CD4-positive, alpha-beta T cell treated with Interleukin-12 subunit alpha and Interleukin-12 subunit beta, for 1 hour (primary cell): ENCODE measurements at regions not wholly inside any gene's neighbourhood (a gene's known extent, or its start where the extent isn't known, plus 50 kb on each side); places are given as distances from the start of the nearest gene placed in this dataset.

Experiments used
- DNase-seq: peaks from one replicate; pipeline ENCODE4 v3.0.0-alpha.2; 2020

- DNase-seq = no peak
Observed at GRCh38 chr14:89022274-89022673, 197.8 kb downstream of the TTC8 start.

- DNase-seq = no peak
Observed at GRCh38 chr14:89024691-89025090, 200.2 kb downstream of the TTC8 start.

DNA sequence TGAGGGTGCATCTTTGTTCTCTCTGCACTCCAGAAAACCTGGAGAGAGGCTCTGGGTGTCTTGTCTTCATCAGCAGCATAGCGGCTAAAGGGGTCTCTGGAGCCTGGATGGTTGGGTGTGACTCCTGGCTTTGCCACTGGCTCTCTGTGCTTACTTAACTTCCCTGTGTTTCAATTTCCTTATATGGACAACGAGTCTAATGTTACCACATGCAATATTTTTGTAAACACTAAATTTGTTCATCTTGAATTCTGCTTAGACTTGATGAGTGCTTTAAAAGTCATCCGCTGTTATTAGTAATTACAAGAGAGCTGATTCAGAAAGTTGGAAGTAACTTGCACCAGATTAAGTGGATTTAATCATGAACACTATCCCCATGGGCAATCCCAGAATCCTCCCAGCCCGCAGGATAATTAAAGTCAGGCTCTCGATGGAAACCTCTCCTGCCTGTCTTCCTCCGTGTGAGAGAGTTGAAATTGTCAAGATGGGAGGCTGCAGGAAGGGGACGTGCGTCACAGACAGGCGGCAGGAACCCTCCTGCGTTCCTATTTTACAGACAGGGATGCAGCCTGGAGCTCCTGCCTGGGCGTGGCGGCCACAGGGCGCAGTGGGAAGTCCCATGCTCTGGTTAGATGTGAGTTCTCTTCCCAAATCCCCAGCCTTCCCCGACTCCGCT lies 201.2 kb downstream of the TTC8 start:
- DNase-seq = no peak

- DNase-seq = peak; percentile 58
Observed at GRCh38 chr14:89027097-89027740, 202.8 kb downstream of the TTC8 start.

DNA sequence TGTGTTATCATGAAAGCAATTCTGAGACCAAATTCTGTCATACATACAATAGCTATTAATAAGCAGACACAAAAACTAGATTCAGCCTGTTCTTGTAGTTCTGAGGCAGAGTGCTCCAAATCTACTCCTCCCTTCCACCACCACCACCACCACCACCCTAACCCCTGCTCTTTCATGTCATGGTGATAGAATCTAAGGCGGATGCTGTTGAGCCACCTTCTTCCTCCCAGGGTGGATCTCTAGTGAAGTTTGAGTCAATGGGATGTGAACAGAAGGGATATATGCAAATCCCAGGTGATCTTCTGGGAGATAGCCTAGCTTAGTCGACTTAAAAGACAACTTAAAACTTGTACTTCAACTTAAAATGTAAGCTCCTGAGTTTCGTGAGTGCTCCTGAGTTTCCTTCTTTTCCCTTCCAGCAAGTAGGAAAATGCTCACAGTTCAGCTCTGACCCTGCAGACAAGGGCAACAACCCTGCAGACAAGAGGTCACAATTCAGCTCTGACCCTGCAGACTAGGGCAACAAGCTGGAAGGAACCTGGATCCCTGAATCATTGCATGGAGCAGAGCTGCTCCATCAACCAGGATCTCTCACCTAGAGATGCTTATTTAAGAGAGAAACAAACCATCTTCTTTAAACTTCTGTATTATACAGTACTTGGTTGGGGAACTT lies 204.1 kb downstream of the TTC8 start:
- no peak for DNase-seq

GRCh38 chr14:89029961-89030694 lies 205.7 kb downstream of the TTC8 start:
- no peak for DNase-seq

DNA sequence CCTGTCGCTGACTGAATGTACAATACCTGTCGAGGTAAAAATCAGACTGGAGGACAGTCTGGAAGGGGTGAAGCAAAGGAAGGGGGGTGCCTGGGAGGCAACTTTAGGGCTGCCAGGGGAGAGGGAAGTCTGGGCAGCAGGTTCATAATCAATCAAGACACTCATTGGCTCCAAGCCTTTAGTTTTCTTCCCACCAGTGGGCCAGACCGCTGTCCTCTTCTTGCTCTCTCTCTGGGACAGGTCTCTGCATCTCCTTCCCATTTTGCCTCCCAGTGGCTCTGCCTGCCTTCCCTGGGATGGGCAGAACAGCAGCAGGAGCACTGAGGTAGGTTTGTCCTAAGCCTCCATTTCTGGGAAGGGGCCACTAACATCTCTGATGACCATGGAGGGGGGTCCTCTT lies 206.5 kb downstream of the TTC8 start:
- DNase-seq = no peak

DNA sequence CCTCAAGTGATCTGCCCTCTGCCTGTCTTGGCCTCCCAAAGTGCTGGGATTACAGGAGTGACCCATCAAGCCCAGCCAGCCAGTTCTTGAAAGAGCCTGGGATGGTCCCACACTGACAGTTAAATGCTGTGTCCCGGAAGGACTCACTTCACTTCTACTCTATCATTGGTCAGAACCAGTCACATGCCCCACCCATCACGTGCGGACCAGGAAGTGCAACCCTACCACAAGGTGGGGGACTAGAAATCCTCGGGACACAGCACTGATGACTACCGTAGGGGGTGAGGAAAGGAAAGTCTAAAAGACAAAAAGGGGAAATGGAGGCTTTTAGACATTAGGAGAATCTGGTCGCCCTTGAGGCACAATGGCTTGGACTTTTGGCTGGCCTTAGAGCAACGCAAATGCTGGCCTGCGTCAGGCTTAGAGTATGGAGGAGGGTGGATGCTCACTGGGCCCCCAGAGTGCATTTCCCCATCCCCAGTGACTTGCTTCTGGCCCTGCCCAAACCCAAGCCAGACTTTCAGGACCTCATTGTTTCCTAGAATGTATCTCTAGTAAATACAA lies 207.7 kb downstream of the TTC8 start:
- DNase-seq = no peak

- DNase-seq = no peak
Observed at GRCh38 chr14:89033756-89034155, 209.3 kb downstream of the TTC8 start.

DNA sequence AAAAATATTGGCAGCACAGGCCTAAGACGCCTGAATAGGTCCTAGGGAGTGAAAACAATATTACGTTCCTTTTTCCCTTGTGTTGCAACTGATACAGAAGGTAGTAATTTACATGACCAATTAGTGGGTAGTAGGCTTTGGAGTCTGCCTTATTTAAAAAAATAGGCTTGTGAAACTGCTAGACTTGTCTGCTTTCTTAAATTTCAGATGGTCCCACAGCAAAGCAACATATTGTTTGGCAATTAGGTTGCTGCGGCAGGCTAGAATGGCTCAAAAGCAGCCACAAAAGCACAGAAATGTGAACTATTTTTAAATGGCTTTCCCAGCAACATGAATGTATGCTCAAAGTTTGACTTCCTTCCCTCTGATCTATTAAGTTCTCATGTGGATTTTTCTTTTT lies 211.9 kb downstream of the TTC8 start:
- DNase-seq = no peak

- no peak for DNase-seq
Observed at GRCh38 chr14:89037065-89037464, 212.6 kb downstream of the TTC8 start.

DNA sequence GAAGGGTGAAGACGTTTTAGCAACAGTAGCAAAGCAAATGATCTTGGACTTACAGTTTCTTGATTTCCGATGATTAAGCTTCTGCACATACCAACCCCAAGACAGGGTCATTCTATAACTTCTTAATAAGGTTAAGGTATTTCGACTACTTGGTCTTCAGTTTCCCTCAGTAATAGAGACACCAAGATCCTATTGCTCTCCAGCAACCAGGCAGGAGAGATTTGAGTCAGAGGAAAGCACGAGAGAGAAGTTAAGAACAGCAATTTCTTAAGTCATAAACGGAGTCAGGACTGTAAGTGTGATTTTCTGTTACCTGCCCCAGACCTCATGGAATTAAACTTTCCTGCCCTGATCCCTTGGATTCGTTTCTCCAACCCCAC lies 215.6 kb downstream of the TTC8 start:
- no peak for DNase-seq

DNA sequence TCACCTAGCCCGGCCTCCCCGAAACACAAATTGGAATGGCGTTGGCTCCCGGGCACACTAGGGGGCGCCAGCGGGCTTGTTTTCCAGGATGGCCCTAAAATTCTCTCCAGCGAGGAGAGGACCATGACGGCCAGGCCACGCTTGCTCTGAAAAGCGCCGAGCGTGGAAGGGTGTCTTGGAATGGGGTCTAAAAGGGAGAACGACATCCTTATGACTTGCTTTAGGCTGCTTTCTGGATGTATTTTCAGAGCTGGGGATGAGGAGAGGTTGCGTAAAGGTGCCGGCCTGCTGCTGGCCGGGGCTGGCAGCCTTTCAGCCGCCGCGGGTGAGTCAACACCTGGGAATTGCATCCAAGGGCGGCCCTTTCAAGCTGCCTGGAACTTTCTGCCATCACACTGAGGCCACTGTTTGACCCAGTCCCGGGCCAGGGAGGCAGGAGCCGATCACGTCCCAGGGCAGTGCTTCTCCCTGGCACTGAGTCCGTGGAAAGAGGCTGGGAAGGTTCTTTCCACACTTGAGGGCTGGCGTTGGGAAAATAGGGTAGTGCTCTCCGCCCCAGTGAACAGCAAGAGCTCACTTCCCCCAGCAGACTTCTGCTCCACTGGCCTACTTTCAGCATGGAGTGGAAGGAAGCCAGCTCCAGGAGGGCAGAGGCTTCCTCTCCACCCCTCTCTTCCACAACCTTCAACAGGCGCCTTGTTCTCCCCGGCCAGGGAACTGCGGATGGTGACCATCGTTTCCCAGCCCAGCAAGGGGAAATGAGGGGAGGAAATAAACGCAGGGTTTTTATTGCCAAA lies 216.2 kb downstream of the TTC8 start:
- peak; percentile 73 for DNase-seq

DNA sequence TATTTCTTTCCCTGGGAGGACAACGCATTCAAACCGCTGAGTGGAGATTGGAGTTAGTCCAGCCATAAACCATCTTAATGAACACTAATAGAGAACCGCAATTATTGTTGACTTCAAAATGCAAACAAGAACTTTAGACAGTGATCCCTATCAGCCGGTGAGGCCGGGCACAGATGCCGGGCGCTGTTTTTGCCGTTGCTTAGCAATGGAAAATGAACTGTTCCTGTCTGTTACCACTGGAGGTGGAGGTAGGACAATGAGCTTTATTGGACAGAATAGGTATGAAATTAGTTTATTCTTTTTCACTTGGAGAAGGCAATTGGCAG lies 216.8 kb downstream of the TTC8 start:
- DNase-seq = no peak

GRCh38 chr14:89042021-89042420 lies 217.6 kb downstream of the TTC8 start:
- no peak for DNase-seq

- DNase-seq = no peak
Observed at GRCh38 chr14:89053303-89053702, 228.9 kb downstream of the TTC8 start.

GRCh38 chr14:89056394-89056793 lies 231.9 kb downstream of the TTC8 start:
- DNase-seq = no peak

DNA sequence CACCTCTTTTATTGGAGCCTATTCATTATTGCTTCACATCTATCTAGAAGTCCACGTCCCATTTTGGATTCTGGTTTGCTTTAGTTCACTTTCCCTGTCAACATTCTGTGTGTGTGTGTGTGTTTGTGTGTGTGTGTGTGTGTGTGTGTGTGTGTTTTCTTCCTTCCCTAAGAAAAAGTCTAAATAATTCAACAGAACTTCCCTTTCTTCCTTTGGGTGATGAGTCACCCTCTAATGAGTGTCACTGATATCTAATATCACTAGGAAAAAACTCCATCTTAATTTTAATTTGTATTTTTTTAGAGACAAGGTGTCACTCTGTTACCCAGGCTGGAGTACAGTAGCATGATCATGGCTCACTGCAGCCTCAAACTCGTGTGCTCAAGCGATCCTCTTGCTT lies 234.2 kb downstream of the TTC8 start:
- DNase-seq = no peak

- DNase-seq = no peak
Observed at GRCh38 chr14:89060191-89060590, 235.7 kb downstream of the TTC8 start.

- no peak for DNase-seq
Observed at GRCh38 chr14:89061696-89062095, 237.2 kb downstream of the TTC8 start.

DNA sequence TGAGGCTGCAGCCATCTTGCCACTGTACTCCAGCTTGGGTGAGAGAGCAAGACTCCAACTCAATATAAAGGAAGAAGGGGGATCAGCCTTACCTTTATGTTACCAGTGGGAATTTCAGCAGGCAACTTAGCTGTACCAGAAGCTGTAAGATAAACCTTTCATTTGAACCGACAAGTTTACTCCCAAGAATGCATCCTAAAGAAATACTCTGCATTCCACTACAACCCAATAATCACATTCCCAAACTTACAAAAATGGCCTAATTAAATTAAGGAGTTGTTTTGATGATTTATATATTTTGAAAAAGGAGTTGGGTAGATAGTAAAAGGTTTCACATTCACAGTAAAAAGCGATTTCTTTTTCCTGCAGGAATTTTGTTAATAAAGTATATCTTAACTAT lies 241.4 kb downstream of the TTC8 start:
- DNase-seq = no peak

GRCh38 chr14:89067293-89067972 lies 243.0 kb downstream of the TTC8 start:
- DNase-seq = peak; percentile 34
